BE2C (cell line): ENCODE measurements at regions not wholly inside any gene's neighbourhood (a gene's known extent, or its start where the extent isn't known, plus 50 kb on each side); places are given as distances from the start of the nearest gene placed in this dataset.

Source experiments
- DNase-seq: peaks from one replicate; pipeline ENCODE4 v3.0.0-alpha.2; 2020
- H3K27me3 ChIP-seq: fragments of 250-450 bp; sonication (Bioruptor Pico); 2 replicates; pipeline ENCODE4 v1.5.1; 2020; ENCODE audit warnings: mild to moderate bottlenecking
- H3K36me3 ChIP-seq: fragments of 250-450 bp; sonication (Bioruptor Pico); 2 replicates; pipeline ENCODE4 v1.5.1; 2020; ENCODE audit warnings: mild to moderate bottlenecking
- H3K4me1 ChIP-seq: fragments of 250-450 bp; sonication (Bioruptor Pico); 2 replicates; pipeline ENCODE4 v1.5.1; 2020
- H3K4me3 ChIP-seq: 2 replicates; pipeline ENCODE4 v1.5.1; 2011; ENCODE audit warnings: low read depth, low read length
- H3K9me3 ChIP-seq: fragments of 250-450 bp; sonication (Bioruptor Pico); 2 replicates; pipeline ENCODE4 v1.5.1; 2020
- CTCF ChIP-seq: IDR thresholded peaks from 2 replicates; pipeline ENCODE4 v1.5.1; 2012; ENCODE audit warnings: mild to moderate bottlenecking, low read depth, low read length

GRCh38 chr21:17964199-17964598 is 145.0 kb upstream of the C21orf91 start:
- no peak overlapping the region for H3K4me3 ChIP-seq
- H3K4me1 ChIP-seq: no peaks in the 10 kb centered on the region
- no peak for DNase-seq
- TF ChIP-seq CTCF: no peak
- no peaks in the 10 kb centered on the region for H3K9me3 ChIP-seq
- H3K36me3 ChIP-seq: no peaks in the 10 kb centered on the region
- no peaks in the 10 kb centered on the region for H3K27me3 ChIP-seq

DNA sequence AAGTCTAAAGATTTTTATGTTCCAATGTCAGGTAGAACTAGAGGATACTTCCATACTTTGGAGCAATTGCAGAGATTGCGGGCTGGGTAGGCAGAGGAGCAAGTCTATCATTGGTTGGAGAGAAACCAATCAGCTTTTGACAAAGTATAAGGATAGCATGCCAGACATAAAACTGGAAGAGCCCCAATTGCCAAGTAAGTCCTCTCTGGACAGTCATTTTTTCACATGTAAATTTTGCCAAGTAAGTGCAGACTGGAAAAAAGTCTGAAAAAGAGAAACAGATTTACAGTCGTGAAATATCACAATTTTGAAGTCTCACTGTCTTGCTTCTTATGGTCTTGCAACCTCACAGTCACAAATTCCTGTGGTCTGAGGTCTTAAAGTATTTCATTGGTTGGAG is 131.4 kb upstream of the C21orf91 start:
- TF ChIP-seq CTCF: no peak
- no peaks in the 10 kb centered on the region for H3K4me1 ChIP-seq
- DNase-seq: no peak
- H3K9me3 ChIP-seq: no peaks in the 10 kb centered on the region
- H3K27me3 ChIP-seq: no peaks in the 10 kb centered on the region
- no peaks in the 10 kb centered on the region for H3K36me3 ChIP-seq
- H3K4me3 ChIP-seq: no peak overlapping the region

DNA sequence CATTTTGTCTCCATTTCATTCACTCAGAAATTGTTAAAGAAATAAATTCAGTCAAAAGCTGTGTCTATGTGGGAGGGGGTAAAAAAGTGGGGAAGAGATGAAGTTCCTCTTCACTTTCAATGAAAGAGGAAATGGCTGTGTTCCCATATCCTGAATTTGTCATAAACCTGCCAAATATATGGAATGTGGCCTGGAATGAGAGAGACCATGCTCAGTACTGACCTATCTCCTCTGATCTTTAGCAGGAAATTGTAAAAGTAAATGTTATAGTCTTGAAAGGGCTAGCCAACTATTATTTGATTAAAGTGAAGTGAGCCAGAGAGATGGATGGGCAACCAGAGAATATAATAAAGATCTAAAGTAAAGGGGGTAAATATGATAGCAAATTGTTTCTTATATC is 130.3 kb upstream of the C21orf91 start:
- H3K36me3 ChIP-seq: no peaks in the 10 kb centered on the region
- TF ChIP-seq CTCF: no peak
- H3K4me3 ChIP-seq: no peak overlapping the region
- no peaks in the 10 kb centered on the region for H3K27me3 ChIP-seq
- H3K9me3 ChIP-seq: no peaks in the 10 kb centered on the region
- no peak for DNase-seq
- H3K4me1 ChIP-seq: no peaks in the 10 kb centered on the region

DNA sequence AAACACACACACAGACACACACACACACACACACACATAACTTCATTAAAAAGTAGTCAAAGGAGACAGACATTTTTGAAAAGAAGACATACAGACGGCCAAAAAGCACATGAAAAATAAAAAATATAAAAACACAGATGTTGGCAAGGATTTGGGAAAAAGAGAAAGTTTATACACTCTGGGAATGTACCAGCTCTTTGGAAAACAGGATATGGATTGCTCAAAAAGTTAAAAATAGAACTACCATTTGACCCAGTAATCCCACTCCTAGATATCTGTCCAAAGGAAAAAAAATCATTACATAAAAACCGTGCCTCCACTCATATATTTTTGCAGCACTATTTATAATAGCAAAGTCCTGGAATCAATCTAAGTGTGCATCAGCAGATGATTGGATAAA is 128.4 kb upstream of the C21orf91 start:
- no peak for TF ChIP-seq CTCF
- no peak for DNase-seq
- Histone ChIP-seq H3K9me3 (no peaks in the 10 kb centered on the region), H3K27me3 (no peaks in the 10 kb centered on the region), H3K4me1 (no peaks in the 10 kb centered on the region), H3K36me3 (no peaks in the 10 kb centered on the region), H3K4me3 (no peak overlapping the region)

DNA sequence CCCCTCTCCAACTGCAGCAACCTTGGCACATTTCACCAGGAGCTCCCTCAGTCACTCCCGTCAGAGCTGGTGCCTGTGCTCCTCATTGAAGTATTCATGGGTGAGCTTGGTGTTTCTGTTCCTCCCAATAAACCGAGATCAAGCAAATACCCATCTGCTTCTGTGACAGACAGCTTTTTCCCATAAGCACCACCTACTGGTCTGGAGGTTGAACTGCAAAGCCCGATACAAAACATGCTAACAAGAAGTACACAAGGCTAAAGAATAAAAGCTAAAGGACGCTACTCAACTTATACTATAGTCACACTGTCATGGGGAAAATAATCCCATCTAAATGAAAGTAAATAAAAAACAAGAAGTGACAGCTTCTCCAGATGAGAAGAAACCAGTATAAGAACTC is 111.9 kb upstream of the C21orf91 start:
- Histone ChIP-seq H3K4me3 (peak overlapping the region; percentile 63), H3K27me3 (no peaks in the 10 kb centered on the region), H3K36me3 (no peaks in the 10 kb centered on the region), H3K9me3 (no peaks in the 10 kb centered on the region), H3K4me1 (no peaks in the 10 kb centered on the region)
- TF ChIP-seq CTCF: peak; percentile 87
- DNase-seq: peak; percentile 59

DNA sequence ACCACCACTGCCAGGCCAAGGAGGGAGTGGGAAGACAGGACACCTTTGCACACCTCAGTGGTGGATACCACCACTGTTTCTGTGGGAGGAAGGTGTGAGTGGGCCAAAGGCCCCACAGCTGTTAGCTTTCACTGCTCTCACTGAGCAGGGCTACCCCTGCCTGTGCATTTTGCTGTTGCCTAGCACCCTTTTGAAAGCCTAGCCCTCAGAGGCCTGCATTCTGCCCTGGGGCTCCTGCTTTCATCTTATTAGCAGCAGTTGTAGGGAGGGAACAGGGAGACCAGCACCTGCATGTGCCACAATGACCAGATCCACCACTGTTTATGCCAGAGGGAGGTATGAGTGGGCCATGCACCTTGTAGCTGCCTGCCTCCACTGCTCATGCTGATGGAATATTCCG is 110.9 kb upstream of the C21orf91 start:
- H3K36me3 ChIP-seq: no peaks in the 10 kb centered on the region
- peak; percentile 23 for DNase-seq
- TF ChIP-seq CTCF: no peak

More for the DNA sequence above, 110.9 kb upstream of the C21orf91 start:
- H3K4me1 ChIP-seq: no peaks in the 10 kb centered on the region
- no peak overlapping the region for H3K4me3 ChIP-seq
- no peaks in the 10 kb centered on the region for H3K27me3 ChIP-seq
- H3K9me3 ChIP-seq: no peaks in the 10 kb centered on the region
